MM.1S (cell line): ENCODE measurements at regions not wholly inside any gene's neighbourhood (a gene's known extent, or its start where the extent isn't known, plus 50 kb on each side); places are given as distances from the start of the nearest gene placed in this dataset.

Experiments used
- CTCF ChIP-seq: fragments of 300-600 bp; sonication (generic); IDR thresholded peaks from 2 replicates; pipeline ENCODE4 v1.5.1; 2016; ENCODE audit warnings: antibody characterized with exemption, low read length, mixed read lengths
- EZH2 ChIP-seq: fragments of 300-600 bp; sonication (generic); optimal IDR thresholded peaks from 2 replicates; pipeline ENCODE3; 2017; ENCODE audit warnings: low read depth, mild to moderate bottlenecking, antibody characterized with exemption, low read length, mixed read lengths

- TF ChIP-seq CTCF, result no peak
- no peak for TF ChIP-seq EZH2
Measured at GRCh38 chr5:92613546-92613945, 967.5 kb downstream of the NR2F1-AS1 start.
